ENCODE measurements at regions not wholly inside any gene's neighbourhood (a gene's known extent, or its start where the extent isn't known, plus 50 kb on each side); places are given as distances from the start of the nearest gene placed in this dataset.

DNA sequence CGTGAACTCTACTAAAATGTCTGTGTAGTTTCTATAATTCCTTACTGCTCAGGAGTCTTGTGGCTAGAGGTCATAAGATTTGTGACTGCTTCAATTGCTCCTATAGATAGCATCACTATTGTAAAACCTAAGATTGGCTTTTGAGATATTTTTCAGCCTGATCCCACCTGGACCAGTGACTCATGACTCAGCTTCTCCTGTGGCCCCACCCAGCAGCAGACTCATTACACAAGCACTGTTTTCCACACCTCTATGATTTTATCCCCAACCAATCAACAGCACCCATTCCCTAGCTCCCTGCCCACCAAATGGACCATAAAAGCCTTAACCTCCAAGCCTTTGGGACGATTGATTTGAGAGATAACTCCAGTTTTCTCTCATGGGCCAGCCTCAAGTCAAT, 1157.0 kb upstream of the INTU start:
- intact Hi-C loops (cut with DNase I; ENCODE audit: low total_unique reads) = no loop called here
- H3K4me1 ChIP-seq = no peaks in the 10 kb centered on the region
- H3K36me3 ChIP-seq = no peaks in the 10 kb centered on the region
- H3K4me3 ChIP-seq = no peak overlapping the region
- DNase-seq = no peak
- H3K27ac ChIP-seq = no peak overlapping the region
- TF ChIP-seq, protein P1, sequence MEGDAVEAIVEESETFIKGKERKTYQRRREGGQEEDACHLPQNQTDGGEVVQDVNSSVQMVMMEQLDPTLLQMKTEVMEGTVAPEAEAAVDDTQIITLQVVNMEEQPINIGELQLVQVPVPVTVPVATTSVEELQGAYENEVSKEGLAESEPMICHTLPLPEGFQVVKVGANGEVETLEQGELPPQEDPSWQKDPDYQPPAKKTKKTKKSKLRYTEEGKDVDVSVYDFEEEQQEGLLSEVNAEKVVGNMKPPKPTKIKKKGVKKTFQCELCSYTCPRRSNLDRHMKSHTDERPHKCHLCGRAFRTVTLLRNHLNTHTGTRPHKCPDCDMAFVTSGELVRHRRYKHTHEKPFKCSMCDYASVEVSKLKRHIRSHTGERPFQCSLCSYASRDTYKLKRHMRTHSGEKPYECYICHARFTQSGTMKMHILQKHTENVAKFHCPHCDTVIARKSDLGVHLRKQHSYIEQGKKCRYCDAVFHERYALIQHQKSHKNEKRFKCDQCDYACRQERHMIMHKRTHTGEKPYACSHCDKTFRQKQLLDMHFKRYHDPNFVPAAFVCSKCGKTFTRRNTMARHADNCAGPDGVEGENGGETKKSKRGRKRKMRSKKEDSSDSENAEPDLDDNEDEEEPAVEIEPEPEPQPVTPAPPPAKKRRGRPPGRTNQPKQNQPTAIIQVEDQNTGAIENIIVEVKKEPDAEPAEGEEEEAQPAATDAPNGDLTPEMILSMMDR (IDR thresholded peaks at IDR 0.05) = no peak
- no peaks in the 10 kb centered on the region for H3K9me3 ChIP-seq
- H3K27me3 ChIP-seq = no peaks in the 10 kb centered on the region

- DNase-seq = no peak
- no peaks in the 10 kb centered on the region for H3K27me3 ChIP-seq
- no peaks in the 10 kb centered on the region for H3K36me3 ChIP-seq
- TF ChIP-seq, protein P1 (IDR thresholded peaks at IDR 0.05) = no peak
- intact Hi-C loops (cut with DNase I; ENCODE audit: low total_unique reads) = no loop called here
- H3K27ac ChIP-seq = no peak overlapping the region
- no peak overlapping the region for H3K4me3 ChIP-seq
- H3K9me3 ChIP-seq = no peaks in the 10 kb centered on the region
- H3K4me1 ChIP-seq = no peaks in the 10 kb centered on the region
Observed at GRCh38 chr4:126479709-126480108, 1153.0 kb upstream of the INTU start.

GRCh38 chr4:126482311-126482710, 1150.4 kb upstream of the INTU start:
- Histone ChIP-seq H3K9me3 (no peaks in the 10 kb centered on the region), H3K27ac (no peak overlapping the region), H3K36me3 (no peaks in the 10 kb centered on the region), H3K4me3 (no peak overlapping the region), H3K4me1 (no peaks in the 10 kb centered on the region), H3K27me3 (no peaks in the 10 kb centered on the region)
- TF ChIP-seq, protein P1 (IDR thresholded peaks at IDR 0.05) = no peak
- intact Hi-C loops (cut with DNase I; ENCODE audit: low total_unique reads) = no loop called here
- no peak for DNase-seq

- TF ChIP-seq, protein P1 (IDR thresholded peaks at IDR 0.05) = no peak
- H3K9me3 ChIP-seq = no peaks in the 10 kb centered on the region
- intact Hi-C loops (cut with DNase I; ENCODE audit: low total_unique reads) = no loop called here
- no peaks in the 10 kb centered on the region for H3K36me3 ChIP-seq
- no peak overlapping the region for H3K27ac ChIP-seq
- no peak overlapping the region for H3K4me3 ChIP-seq
- H3K27me3 ChIP-seq = no peaks in the 10 kb centered on the region
- H3K4me1 ChIP-seq = no peaks in the 10 kb centered on the region
- DNase-seq = no peak
Observed at GRCh38 chr4:126486377-126486776, 1146.4 kb upstream of the INTU start.

DNA sequence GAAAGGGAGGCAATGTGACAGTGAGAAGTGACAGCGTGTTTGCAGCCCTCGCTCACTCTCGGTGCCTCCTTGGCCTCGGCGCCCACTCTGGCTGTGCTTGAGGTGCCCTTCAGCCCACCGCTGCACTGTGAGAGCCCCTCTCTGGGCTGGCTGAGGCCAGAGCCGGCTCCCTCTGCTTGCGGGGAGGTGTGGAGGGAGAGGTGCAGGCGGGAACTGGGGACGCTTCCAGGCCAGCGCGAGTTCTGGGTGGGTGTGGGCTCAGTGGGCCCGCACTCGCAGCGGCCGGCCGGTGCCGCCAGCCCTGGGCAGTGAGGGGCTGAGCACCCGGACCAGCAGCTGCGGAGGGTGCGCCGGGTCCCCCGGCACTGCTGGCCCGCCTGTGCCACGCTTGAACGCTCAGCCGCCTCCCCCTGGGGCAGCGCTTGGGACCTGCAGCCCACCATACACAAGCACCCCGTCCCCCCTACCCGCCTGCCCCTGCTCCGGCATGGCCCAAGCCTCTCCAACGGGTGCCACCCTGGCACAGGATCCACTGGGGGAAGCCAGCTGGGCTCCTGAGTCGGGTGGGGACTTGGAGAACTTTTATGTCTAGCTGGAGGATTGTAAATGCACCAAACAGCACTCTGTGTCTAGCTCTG, 1142.8 kb upstream of the INTU start:
- DNase-seq = no peak
- TF ChIP-seq, protein P1 (IDR thresholded peaks at IDR 0.05) = no peak
- no peaks in the 10 kb centered on the region for H3K4me1 ChIP-seq
- no peak overlapping the region for H3K27ac ChIP-seq
- no peaks in the 10 kb centered on the region for H3K36me3 ChIP-seq
- H3K4me3 ChIP-seq = no peak overlapping the region
- H3K9me3 ChIP-seq = no peaks in the 10 kb centered on the region
- H3K27me3 ChIP-seq = no peaks in the 10 kb centered on the region
- intact Hi-C loops (cut with DNase I; ENCODE audit: low total_unique reads) = no loop called here
